H9 (cell line): ENCODE measurements at regions not wholly inside any gene's neighbourhood (a gene's known extent, or its start where the extent isn't known, plus 50 kb on each side); places are given as distances from the start of the nearest gene placed in this dataset.

Source experiments
- DNase-seq: peaks from one replicate; pipeline ENCODE4 v3.0.0-alpha.2; 2017
- H2AFZ ChIP-seq: one replicate; pipeline ENCODE4 v1.6.1; 2013; ENCODE audit warnings: mild to moderate bottlenecking, low read length, control low read depth, moderate library complexity
- H2AK5ac ChIP-seq: 2 replicates; pipeline ENCODE4 v1.6.1; 2013; ENCODE audit warnings: low read length, control low read depth, mixed read lengths; ENCODE audit not compliant: insufficient read length
- H2BK120ac ChIP-seq: one replicate; pipeline ENCODE4 v1.6.1; 2013; ENCODE audit warnings: low read depth, mild to moderate bottlenecking, low read length, control low read depth, inconsistent platforms; ENCODE audit not compliant: poor library complexity, severe bottlenecking
- H2BK12ac ChIP-seq: 2 replicates; pipeline ENCODE4 v1.6.1; 2013; ENCODE audit warnings: low read length, control low read depth, mixed read lengths, low read depth; ENCODE audit not compliant: insufficient read length
- H2BK15ac ChIP-seq: 2 replicates; pipeline ENCODE4 v1.6.1; 2013; ENCODE audit warnings: low read depth, low read length, control low read depth
- H2BK20ac ChIP-seq: one replicate; pipeline ENCODE4 v1.6.1; 2013; ENCODE audit warnings: low read depth, mild to moderate bottlenecking, low read length, control low read depth, inconsistent platforms; ENCODE audit not compliant: poor library complexity, severe bottlenecking
- H2BK5ac ChIP-seq: 2 replicates; pipeline ENCODE4 v1.6.1; 2013; ENCODE audit warnings: low read length, control low read depth, mixed read lengths; ENCODE audit not compliant: insufficient read length
- H3K14ac ChIP-seq: 2 replicates; pipeline ENCODE4 v1.6.1; 2013; ENCODE audit warnings: low read length, control low read depth; ENCODE audit not compliant: insufficient read depth
- H3K18ac ChIP-seq: 2 replicates; pipeline ENCODE4 v1.6.1; 2013; ENCODE audit warnings: low read depth, mild to moderate bottlenecking, mixed read lengths, low read length, control low read depth; ENCODE audit not compliant: insufficient read length
- H3K23ac ChIP-seq: 2 replicates; pipeline ENCODE4 v1.6.1; 2013; ENCODE audit warnings: low read length, control low read depth, mixed read lengths, low read depth; ENCODE audit not compliant: insufficient read length
- H3K23me2 ChIP-seq: 2 replicates; pipeline ENCODE4 v1.6.1; 2013; ENCODE audit warnings: low read depth, mild to moderate bottlenecking, mixed read lengths, low read length, control low read depth; ENCODE audit not compliant: insufficient read length, poor library complexity, severe bottlenecking
- H3K27ac ChIP-seq: 2 replicates; pipeline ENCODE4 v1.5.1; 2013; ENCODE audit warnings: low read length, control low read depth, mixed read lengths, low read depth; ENCODE audit not compliant: insufficient read length
- H3K27me3 ChIP-seq: 2 replicates; pipeline ENCODE4 v1.6.1; 2013; ENCODE audit warnings: low read length, control low read depth, inconsistent platforms; ENCODE audit not compliant: insufficient read depth
- H3K4ac ChIP-seq: 2 replicates; pipeline ENCODE4 v1.6.1; 2013; ENCODE audit warnings: low read depth, mild to moderate bottlenecking, control low read depth, inconsistent platforms, low read length, moderate library complexity
- H3K4me1 ChIP-seq: 2 replicates; pipeline ENCODE4 v1.6.1; 2013; ENCODE audit warnings: low read length, control low read depth, inconsistent platforms; ENCODE audit not compliant: insufficient read depth
- H3K4me2 ChIP-seq: 2 replicates; pipeline ENCODE4 v1.6.1; 2013; ENCODE audit warnings: low read length, control low read depth, mixed read lengths; ENCODE audit not compliant: insufficient read length, insufficient read depth
- H3K56ac ChIP-seq: 2 replicates; pipeline ENCODE4 v1.6.1; 2013; ENCODE audit warnings: low read depth, mild to moderate bottlenecking, mixed read lengths, low read length, control low read depth; ENCODE audit not compliant: insufficient read length
- H3K79me1 ChIP-seq: 2 replicates; pipeline ENCODE4 v1.6.1; 2013; ENCODE audit warnings: low read depth, mild to moderate bottlenecking, moderate library complexity, low read length, control low read depth, inconsistent platforms; ENCODE audit not compliant: insufficient read depth, poor library complexity, severe bottlenecking
- H3K79me2 ChIP-seq: 2 replicates; pipeline ENCODE4 v1.6.1; 2013; ENCODE audit warnings: low read length, control low read depth, inconsistent platforms; ENCODE audit not compliant: insufficient read depth
- H3K9ac ChIP-seq: 2 replicates; pipeline ENCODE4 v1.6.1; 2013; ENCODE audit warnings: low read length, control low read depth, mixed read lengths; ENCODE audit not compliant: insufficient read length; ENCODE audit errors: extremely low read depth
- H3K9me3 ChIP-seq: one replicate; pipeline ENCODE4 v1.6.1; 2013; ENCODE audit warnings: low read depth, low read length, inconsistent platforms; ENCODE audit not compliant: control insufficient read depth
- H3T11ph ChIP-seq: one replicate; pipeline ENCODE4 v1.6.1; 2013; ENCODE audit warnings: mild to moderate bottlenecking, low read length, control low read depth, inconsistent platforms
- H4K20me1 ChIP-seq: one replicate; pipeline ENCODE4 v1.6.1; 2013; ENCODE audit not compliant: control insufficient read depth, insufficient read length, insufficient read depth
- H4K5ac ChIP-seq: 2 replicates; pipeline ENCODE4 v1.6.1; 2013; ENCODE audit warnings: low read depth, mild to moderate bottlenecking, mixed read lengths, low read length, control low read depth; ENCODE audit not compliant: insufficient read length
- H4K8ac ChIP-seq: replicated peaks from 2 replicates; pipeline ENCODE4 v1.6.1; 2013; ENCODE audit warnings: low read length, control low read depth, mixed read lengths, low read depth; ENCODE audit not compliant: insufficient read length
- H4K91ac ChIP-seq: 2 replicates; pipeline ENCODE4 v1.6.1; 2013; ENCODE audit warnings: low read depth, mild to moderate bottlenecking, moderate library complexity, mixed read lengths, low read length, control low read depth; ENCODE audit not compliant: insufficient read length
- H3K27ac Mint-ChIP-seq, 3 experiments: 2 replicates in 2 of 3; 3 replicates in 1 of 3; pipeline ENCODE4 v1.8.0; 2020 to 2021; ENCODE audit warnings: mixed read lengths in 3 of 3, mild to moderate bottlenecking in 1 of 3, moderate library complexity in 1 of 3
- H3K27me3 Mint-ChIP-seq: 2 replicates; pipeline ENCODE4 v1.8.0; 2021; ENCODE audit warnings: low read depth, mild to moderate bottlenecking, moderate library complexity, mixed read lengths
- H3K36me3 Mint-ChIP-seq, 3 experiments: 2 replicates in 2 of 3; 3 replicates in 1 of 3; pipeline ENCODE4 v1.8.0; 2020 to 2021; ENCODE audit warnings: low read depth in 3 of 3, mixed read lengths in 3 of 3; ENCODE audit not compliant: insufficient read depth in 1 of 3
- H3K4me1 Mint-ChIP-seq, 2 experiments: 2 replicates each; pipeline ENCODE4 v1.8.0; 2020; ENCODE audit warnings: mixed read lengths in 2 of 2
- H3K4me3 Mint-ChIP-seq, 2 experiments: 2 replicates in 1 of 2; 3 replicates in 1 of 2; pipeline ENCODE4 v1.8.0; 2020 to 2021; ENCODE audit warnings: mild to moderate bottlenecking in 2 of 2, mixed read lengths in 2 of 2, moderate library complexity in 1 of 2
- H3K9me3 Mint-ChIP-seq, 2 experiments: 2 replicates in 1 of 2; 3 replicates in 1 of 2; pipeline ENCODE4 v1.8.0; 2020; ENCODE audit warnings: mild to moderate bottlenecking in 2 of 2, mixed read lengths in 2 of 2, moderate library complexity in 1 of 2
- WGBS: extraction: QIAGEN DNeasy Blood & Tissue Kit; methylation state at CpG from one replicate; pipeline ENCODE4 v1.1.7; 2013; ENCODE audit warnings: missing lambda C conversion rate, low lambda C conversion rate, mixed read lengths; ENCODE audit not compliant: insufficient read length; ENCODE audit errors: extremely low coverage; 5-methylcytosine and 5-hydroxymethylcytosine counted together
- TF ChIP-seq, protein P1 (sequence below): fragments of 200-600 bp; sonication (generic); conservative IDR thresholded peaks from 3 replicates; pipeline ENCODE4 v1.8.0; 2021; ENCODE audit warnings: antibody characterized with exemption, mild to moderate bottlenecking

DNA sequence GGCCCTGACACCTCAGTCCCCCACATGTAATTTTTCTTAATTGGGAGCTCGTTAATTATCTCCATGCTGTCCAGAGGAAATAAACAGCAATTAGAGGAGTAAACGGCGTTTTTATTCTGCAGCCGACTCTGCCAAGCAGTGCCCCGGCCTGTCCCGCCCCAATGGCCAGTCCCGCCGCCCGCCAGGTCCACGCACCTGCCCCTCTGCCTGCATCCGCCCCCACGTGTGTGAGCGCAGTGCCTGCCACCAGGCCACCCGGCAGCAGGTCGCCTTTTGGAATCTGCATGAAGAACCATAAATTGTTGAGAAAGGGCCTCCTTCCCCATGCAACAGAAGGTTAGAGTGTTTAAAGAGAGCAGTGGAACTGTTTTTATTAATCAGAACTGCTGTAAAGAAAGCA lies 87.5 kb upstream of the LINGO1 start:
- H3K4me3 Mint-ChIP-seq = no peak overlapping the region
- H3K4me1 ChIP-seq = no peaks in the 10 kb centered on the region
- TF ChIP-seq, protein P1, sequence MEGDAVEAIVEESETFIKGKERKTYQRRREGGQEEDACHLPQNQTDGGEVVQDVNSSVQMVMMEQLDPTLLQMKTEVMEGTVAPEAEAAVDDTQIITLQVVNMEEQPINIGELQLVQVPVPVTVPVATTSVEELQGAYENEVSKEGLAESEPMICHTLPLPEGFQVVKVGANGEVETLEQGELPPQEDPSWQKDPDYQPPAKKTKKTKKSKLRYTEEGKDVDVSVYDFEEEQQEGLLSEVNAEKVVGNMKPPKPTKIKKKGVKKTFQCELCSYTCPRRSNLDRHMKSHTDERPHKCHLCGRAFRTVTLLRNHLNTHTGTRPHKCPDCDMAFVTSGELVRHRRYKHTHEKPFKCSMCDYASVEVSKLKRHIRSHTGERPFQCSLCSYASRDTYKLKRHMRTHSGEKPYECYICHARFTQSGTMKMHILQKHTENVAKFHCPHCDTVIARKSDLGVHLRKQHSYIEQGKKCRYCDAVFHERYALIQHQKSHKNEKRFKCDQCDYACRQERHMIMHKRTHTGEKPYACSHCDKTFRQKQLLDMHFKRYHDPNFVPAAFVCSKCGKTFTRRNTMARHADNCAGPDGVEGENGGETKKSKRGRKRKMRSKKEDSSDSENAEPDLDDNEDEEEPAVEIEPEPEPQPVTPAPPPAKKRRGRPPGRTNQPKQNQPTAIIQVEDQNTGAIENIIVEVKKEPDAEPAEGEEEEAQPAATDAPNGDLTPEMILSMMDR = no peak

More for the DNA sequence above, 87.5 kb upstream of the LINGO1 start:
- H3T11ph ChIP-seq = no peak overlapping the region
- no peak overlapping the region for H2BK12ac ChIP-seq
- no peaks in the 10 kb centered on the region for H3K9me3 ChIP-seq
- H3K27ac ChIP-seq = no peak overlapping the region
- no peaks in the 10 kb centered on the region for H3K79me1 ChIP-seq
- no peaks in the 10 kb centered on the region for H3K27me3 ChIP-seq
- Mint-ChIP-seq H3K9me3 (no peaks in the 10 kb centered on the region; a peak in 1 of 5 replicates), H3K27ac (no peak overlapping the region), H3K36me3 (no peaks in the 10 kb centered on the region), H3K27me3 (peaks cover 2% of the 10 kb centered on the region; the same call in 1 of the 2 replicates), H3K4me1 (peaks cover 8 to 25% of the 10 kb centered on the region in 2 experiments)
- H2BK5ac ChIP-seq = no peak overlapping the region
- no peak overlapping the region for H2BK15ac ChIP-seq
- no peak overlapping the region for H3K4me2 ChIP-seq
- H3K18ac ChIP-seq = no peak overlapping the region
- H2BK20ac ChIP-seq = no peak overlapping the region
- no peaks in the 10 kb centered on the region for H4K20me1 ChIP-seq
- no peak overlapping the region for H3K4ac ChIP-seq
- H3K79me2 ChIP-seq = no peaks in the 10 kb centered on the region
- no peak overlapping the region for H3K9ac ChIP-seq
- no peak overlapping the region for H3K56ac ChIP-seq
- H4K91ac ChIP-seq = no peak overlapping the region
- no CpG with 5 or more reads among the region's 15 CpGs for WGBS
- no peak overlapping the region for H2BK120ac ChIP-seq
- no peak overlapping the region for H4K5ac ChIP-seq
- H4K8ac ChIP-seq = no peak overlapping the region
- H3K23me2 ChIP-seq = no peaks in the 10 kb centered on the region
- no peak overlapping the region for H2AFZ ChIP-seq
- DNase-seq = no peak
- no peak overlapping the region for H2AK5ac ChIP-seq
- no peak overlapping the region for H3K14ac ChIP-seq
- no peak overlapping the region for H3K23ac ChIP-seq
